GM12865 (cell line): ENCODE measurements at regions not wholly inside any gene's neighbourhood (a gene's known extent, or its start where the extent isn't known, plus 50 kb on each side); places are given as distances from the start of the nearest gene placed in this dataset.

Experiments
- DNase-seq: peaks from one replicate; pipeline ENCODE4 v3.0.0; 2010; ENCODE audit warnings: low read depth
- H3K4me3 ChIP-seq: 2 replicates; pipeline ENCODE4 v1.5.1; 2011; ENCODE audit warnings: mild to moderate bottlenecking, low read depth, low read length, control low read depth
- CTCF ChIP-seq: IDR thresholded peaks from 2 replicates; pipeline ENCODE4 v1.5.1; 2011; ENCODE audit warnings: low read length, control low read depth, low read depth, inconsistent platforms; ENCODE audit not compliant: insufficient read depth; ENCODE audit errors: missing control alignments

GRCh38 chr4:31415629-31416028, 695.5 kb downstream of the PCDH7 start:
- no peak overlapping the region for H3K4me3 ChIP-seq
- no peak for TF ChIP-seq CTCF
- DNase-seq = no peak

DNA sequence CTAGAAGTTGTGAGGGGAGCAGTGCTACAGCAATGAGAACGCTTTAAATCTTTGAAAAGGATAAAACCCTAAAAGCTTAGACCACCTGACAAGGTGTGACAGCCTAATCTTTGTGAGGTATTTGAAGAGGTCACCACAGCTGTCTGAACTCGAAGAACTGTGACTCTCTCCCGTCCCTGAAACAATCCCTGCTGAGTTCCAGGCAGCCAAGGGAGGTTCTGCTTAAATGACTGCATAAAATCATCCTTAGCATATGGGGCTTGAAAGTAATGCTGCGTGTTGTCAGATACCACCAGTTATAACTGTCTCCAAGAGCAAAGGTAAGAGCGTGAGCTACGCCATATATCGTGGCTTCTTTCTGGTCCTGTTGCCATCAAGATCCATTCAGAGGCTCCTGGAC, 696.3 kb downstream of the PCDH7 start:
- DNase-seq = no peak
- no peak for TF ChIP-seq CTCF

GRCh38 chr4:31417040-31417439, 696.9 kb downstream of the PCDH7 start:
- H3K4me3 ChIP-seq = no peak overlapping the region
- TF ChIP-seq CTCF = no peak

More for the DNA sequence above, 696.3 kb downstream of the PCDH7 start:
- H3K4me3 ChIP-seq = no peak overlapping the region

GRCh38 chr4:31422006-31422405, 701.8 kb downstream of the PCDH7 start:
- H3K4me3 ChIP-seq = no peak overlapping the region
- no peak for TF ChIP-seq CTCF
- DNase-seq = no peak

More at GRCh38 chr4:31417040-31417439, 696.9 kb downstream of the PCDH7 start:
- DNase-seq = no peak

DNA sequence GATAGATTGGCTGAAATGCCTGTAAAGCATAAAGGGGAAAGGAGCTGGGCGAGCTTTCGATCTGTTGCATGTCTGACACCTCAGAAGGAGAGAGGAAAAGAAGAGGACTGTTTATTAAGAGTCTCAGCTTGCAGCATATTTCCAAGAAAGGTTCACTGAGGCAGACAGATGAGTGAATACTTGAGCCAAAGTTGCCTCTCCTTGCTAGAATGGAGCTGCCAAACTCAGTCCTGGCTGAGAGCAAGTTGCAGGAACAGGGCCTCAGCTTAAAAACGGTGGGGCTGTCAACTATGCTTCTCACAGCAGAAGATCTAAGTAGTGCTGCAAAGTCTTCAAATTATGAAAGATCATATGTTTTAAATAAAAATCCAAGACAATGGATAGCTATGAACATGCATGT, 707.5 kb downstream of the PCDH7 start:
- no peak for DNase-seq
- no peak for TF ChIP-seq CTCF
- H3K4me3 ChIP-seq = no peak overlapping the region

DNA sequence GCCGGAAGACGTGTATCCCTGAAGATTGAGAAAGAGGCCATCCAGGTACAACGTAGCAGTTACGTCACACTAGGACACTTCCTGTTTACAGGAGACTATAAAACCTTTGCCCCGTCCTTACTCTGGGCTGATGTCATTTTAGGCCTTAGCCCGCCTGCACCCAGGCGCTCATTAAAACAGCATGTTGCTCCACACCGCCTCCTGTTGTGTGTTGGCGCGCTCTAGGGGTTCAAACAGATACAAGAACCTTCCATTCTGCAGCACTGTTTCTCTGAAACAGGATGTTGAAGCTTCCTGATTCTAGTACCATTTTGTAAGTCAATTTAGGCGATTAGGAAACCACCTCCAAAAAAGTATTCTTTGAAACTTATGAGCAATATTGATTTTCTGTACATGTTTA, 722.1 kb downstream of the PCDH7 start:
- no peak for DNase-seq
- no peak overlapping the region for H3K4me3 ChIP-seq
- no peak for TF ChIP-seq CTCF

DNA sequence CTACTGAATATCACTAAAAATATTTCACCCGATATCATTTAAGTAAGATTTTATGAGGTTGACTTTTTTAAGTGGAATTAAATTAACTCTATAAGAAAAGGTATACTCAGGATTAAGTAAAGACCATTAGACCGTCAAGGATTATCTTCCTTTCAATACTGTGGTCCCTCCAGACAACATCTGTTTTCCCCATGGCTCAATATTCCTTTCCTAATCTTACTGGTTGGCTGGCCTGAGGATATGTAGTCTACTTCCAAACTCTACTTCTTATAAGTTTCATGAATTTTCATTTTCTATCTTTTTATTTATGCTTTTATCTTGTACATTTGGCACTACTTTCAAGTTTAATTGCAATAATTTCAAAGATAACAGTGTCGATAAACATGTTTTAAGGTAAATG, 725.4 kb downstream of the PCDH7 start:
- DNase-seq = no peak
- TF ChIP-seq CTCF = no peak

More for the DNA sequence above, 725.4 kb downstream of the PCDH7 start:
- no peak overlapping the region for H3K4me3 ChIP-seq
